SHP77 (cell line): ENCODE measurements at regions not wholly inside any gene's neighbourhood (a gene's known extent, or its start where the extent isn't known, plus 50 kb on each side); places are given as distances from the start of the nearest gene placed in this dataset.
A peak's percentile ranks its signal among the peaks of the same experiment; 100 is the strongest.
"Not testable (repeated sequence)": the region's sequence is repeated elsewhere in the genome, so short reads cannot be mapped to it uniquely, and the experiment has no call there.

Source experiments
- DNase-seq, 2 experiments: peaks; one replicate each; lab custom pipeline; 2025; lab: John Stamatoyannopoulos, UW

DNA sequence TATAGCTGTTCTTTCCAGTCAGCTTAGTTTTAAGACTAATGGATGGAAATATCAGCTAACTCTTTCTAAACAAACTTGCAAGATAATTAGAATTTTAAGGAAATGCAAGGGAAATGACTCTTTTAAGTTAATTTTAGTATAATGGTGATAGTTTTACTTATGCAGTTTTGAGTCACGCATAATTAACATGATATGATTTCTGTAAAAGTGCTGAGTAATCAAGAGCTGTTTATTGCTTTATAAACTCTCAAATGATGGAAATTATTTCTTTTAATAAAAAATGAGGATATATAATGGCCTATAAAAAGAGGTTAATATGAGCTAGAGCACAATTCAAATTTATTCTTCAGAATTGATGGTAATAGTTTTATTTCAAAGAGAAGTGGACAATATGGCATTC lies 385.9 kb downstream of the GLUD2 start:
- DNase-seq = no peak

DNA sequence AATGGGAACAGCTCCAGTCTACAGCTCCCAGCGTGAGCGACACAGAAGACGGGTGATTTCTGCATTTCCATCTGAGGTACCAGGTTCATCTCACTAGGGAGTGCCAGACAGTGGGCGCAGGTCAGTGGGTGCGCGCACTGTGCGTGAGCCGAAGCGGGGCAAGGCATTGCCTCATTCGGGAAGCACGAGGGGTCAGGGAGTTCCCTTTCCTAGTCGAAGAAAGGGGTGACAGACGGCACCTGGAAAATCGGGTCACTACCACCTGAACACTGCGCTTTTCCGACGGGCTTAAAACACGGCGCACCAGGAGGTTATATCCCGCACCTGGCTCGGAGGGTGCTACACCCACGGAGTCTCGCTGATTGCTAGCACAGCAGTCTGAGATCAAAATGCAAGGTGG lies 390.3 kb downstream of the GLUD2 start:
- DNase-seq = not testable (repeated sequence)

DNA sequence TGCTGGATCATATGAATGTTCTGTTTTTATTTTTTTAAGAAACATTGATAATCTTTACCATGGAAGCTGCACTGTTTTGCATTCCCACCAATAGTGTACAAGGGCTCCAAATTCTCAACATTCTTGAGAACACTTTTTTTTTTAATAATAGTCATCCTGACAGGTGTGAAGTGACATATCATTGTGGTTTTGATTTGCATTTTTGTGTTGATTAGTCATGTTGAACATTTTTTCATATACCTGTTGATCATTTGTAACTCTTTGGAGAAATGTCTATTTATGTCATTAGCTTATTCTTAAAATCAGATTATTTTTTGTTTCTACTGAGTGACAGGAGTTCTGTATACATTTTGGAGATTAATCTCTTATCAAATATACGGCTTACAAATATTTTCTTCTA lies 408.5 kb downstream of the GLUD2 start:
- DNase-seq = no peak

DNA sequence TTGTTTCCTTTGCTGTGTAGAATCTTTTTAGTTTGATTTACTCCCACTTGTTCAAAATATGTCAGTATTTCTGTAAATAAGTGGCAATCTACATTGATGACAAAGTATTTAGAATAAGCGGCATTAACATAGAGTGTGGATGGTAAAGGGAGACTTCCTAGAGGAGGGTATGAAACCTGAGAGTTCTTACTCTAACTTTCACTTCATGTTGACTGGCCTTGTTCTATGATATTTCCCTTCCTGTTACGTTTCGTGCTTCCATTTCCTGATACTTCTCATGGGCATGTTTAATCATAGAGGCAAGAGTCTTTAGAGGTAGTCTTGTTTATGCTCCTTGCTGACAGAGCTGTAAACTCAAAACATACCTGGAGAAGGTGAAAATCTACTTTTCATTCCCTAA lies 408.9 kb downstream of the GLUD2 start:
- no peak for DNase-seq

DNA sequence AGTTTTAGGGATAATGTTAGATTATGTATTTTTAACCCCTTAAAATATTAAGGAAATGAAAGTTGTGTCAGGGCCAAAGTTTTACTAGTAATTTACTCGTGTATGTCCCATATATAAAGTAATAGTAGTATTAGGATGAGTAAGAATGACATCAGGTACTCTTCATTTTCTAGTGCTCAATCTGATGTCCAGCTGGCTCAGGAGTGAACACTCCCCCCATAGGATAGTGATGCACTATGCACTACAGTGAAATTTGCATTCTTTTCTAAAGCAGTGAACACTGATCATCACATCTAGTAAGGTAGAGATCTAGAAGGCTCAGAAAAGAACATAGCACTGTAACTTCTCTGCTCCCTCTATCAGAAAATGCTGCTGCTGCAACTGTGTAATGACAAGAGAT lies 409.7 kb downstream of the GLUD2 start:
- DNase-seq = no peak

DNA sequence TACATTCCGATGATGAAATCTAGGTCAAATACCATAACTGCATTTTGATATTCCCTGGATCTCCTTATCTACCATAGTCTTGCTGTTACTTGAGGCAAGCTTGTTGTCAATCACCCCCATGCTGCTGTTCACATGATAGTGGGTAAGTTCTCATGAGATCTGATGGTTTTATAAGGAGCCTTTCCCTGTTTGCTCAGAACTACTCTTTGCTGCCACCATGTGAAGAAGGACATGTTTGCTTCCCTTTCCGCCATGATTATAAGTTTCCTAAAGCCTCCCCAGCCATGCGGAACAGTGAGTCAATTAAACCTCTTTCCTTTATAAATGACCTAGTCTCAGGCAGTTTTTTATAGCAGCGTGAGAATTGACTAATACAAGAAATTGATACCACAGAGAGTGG lies 432.0 kb downstream of the GLUD2 start:
- DNase-seq = no peak

DNA sequence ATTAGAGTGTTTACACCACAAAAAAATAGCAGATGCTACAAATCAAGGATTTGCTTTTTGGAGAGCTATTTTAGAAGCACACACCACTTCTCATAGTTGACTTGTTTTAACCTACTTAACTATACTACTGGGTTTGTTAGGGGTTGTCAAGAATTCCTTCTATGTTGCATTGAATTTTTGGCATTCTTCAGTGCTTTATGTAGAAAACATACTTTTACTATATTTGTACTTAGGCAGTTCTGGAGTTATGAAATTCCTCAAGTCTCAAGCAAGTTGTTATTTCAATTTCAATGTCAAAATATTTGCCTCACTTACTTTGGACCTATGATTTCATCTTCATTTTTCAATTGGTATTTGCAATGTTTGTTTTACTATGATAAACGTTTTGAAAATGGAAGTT lies 449.6 kb downstream of the GLUD2 start:
- no peak for DNase-seq

DNA sequence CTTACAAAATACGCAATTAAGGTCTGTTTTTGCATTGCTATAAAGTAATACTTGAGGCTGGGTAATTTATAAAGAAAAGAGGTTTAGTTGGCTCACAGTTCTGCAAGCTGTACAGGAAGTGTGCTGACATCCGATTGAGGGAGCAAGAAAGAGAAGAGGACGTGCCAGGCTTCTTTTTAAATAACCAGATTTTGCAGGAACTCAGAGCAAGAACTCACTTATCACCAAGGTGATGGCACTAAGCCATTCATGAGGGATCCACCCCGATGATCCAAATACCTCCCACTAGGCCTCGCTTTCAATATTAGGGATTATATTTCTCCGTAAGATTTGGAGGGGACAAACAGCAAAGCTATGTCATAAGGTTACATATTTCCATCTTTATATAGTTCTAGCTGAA lies 456.7 kb downstream of the GLUD2 start:
- DNase-seq = no peak

DNA sequence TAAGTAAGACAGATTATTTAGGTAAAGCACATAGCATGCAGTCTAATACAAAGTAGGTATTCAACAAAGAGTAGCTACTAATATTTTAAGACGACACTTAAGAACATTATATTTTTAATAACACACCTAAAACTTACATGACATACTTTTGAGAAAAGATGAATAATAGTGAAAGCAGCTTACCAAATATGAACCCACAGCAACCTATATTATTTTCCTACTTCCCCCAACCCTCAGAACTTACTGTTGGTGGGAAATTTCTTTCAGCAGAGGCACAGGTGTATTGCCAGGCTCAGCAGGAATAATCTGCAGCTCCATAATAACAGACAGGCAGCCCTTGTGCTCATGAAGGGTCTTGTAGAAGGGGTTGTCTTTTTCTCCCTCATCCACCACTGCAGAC lies 498.9 kb downstream of the GLUD2 start:
- no peak for DNase-seq

DNA sequence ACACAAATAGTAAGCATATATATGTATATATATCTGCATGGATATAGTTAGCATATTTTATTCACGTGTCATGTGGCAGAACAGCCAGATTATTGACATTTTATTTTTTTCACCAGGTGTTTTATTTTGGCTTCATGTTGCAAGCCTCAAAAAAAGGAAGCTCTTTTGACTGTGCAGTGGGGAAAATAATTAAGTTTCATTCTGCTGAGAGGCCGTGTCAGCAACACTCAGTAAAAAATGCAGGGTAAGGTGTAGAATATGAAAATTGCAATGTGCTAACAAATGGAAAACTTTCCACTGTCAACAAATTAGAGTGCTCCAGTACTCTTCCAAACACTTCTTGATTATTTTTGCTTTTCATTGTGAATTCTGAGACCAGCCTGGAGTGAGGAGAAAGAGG lies 511.5 kb downstream of the GLUD2 start:
- no peak for DNase-seq

DNA sequence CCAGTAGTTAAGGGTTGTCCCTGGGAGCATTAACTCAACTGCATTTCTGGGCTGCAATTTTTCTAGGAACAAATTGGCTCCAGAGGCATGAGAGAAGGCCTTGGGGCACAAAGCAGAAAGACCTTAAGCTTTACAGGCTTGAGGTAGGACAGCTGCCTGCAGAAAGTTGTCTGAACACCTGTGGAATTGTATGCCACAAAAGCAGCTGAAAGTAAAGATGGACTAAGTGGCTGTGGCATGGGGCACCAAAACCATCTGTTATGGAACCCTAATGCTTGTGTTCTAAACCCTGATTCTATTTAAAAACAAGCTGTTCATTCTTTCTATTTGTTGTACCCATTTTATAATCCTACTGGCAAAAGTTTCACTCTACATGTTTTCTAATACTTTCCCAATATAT lies 515.2 kb downstream of the GLUD2 start:
- no peak for DNase-seq

DNA sequence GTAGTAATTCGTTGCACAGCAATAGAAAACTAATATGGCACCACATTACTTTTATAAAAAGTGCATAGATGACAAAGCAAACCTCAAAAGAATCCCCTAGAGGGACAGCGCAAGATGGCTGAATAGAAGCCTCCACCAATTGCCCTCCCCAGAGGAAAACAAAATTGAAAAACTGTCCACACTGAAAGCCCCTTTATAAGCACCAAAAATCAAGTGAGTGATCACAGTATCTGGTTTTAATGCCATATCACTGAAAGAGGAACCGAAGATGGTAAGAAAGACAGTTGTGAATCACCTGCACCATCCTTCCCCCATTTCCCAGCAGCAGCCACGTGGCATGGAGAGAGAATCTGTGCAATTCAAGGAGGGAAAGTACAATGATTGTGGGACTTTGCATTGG lies 522.2 kb downstream of the GLUD2 start:
- no peak for DNase-seq

DNA sequence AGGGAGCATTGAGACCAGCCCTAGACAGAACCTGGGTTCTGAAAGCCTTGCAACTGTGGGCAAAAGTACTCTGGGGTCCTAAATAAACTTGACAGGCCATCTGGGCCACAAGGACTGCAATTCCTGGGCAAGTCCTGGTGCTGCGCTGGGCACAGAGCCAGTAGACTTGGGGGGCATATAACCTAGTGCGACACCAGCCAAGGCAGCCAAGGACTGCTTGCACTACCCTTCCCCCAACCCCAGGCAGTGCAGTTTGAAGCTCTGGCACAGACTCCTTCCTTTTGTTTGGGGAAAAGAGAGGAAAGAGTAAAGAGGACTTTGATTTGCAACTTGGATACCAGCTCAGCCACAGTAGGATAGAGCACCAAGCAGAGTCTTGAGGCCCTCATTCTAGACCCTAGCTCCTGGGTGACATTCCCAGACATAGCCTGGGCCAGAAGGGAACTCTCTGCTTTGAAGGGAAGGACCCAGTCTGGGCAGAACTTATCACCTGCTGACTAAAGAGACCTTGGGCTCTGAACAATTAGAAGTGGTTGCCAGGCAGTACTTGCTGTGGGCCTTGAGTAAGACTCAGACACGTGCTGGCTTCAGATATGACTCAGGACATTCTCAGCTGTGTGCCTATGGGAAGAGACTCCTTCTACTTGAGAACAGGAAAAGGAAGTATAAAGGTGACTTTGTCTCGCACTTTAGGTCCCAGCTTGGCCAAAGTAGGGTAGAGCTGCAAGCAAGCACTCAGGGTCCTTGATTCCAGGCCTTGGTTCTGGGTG lies 522.8 kb downstream of the GLUD2 start:
- no peak for DNase-seq

DNA sequence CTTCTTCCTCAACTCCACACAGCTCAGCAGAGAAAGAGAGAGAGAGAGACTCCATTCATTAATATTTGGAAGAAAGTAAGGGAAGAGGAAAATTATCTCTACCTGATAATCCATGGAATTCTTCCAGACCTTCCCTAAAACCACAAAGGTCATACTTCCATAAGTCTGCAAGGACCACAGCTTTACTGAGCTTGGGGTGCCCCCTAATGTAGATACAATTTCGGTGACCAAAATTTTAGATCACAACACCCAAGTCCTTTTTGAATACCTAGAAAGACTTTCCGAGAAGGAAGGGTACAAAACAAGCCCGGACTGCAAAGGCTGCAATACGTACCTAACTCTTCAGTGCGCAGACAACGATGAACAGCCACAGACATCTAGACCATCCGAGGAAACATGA lies 523.9 kb downstream of the GLUD2 start:
- DNase-seq = no peak

DNA sequence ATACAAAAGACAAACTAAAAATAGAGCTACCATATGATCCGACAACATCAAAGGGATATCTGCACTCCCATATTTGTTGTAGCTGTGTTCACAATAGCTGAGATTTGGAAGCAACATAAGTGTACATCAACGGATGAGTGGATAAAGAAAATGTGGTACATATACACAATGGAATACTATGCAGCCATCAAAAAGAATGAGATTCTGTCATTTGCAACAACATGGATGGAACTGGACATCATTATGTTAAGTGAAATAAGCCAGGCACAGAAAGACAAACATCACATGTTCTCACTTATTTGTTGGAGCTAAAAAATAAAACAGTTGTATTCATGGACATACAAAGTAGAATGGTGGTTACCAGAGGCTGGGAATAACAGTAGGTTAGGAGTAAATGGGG lies 527.0 kb downstream of the GLUD2 start:
- DNase-seq = not testable (repeated sequence)

DNA sequence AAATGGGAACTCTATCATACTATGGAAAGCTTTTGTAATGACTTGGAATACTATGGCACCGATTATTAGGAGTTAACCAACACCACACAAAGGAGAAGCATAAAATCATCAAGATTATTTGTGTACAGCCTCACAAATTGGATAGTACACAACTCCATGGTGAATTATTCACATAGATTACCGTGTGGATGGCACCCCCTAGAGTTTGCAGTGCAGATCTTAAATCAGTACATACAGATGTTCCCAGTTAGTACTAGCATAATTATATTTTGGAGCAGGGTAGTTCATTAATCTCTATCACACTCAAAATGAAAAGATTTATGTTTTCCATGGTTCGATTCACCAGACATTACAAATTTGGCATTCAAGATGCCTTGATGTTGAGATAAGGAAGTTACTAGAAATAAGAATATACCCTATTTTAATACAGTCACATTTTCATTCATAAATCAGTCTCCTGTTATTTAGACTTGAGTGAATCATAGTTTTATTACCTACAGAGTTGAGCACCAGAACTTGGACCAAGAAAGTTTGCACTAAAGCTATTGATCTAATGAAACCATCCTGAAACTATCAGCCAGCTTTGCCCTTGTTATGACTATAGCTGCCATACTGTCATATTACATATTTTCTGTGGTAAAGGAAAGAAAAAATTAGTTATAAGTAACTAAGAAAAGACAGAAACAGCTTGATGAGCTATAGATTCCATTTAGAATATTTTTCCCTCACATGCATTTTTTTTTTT lies 531.8 kb downstream of the GLUD2 start:
- peak; percentile 1 to 14 for DNase-seq

DNA sequence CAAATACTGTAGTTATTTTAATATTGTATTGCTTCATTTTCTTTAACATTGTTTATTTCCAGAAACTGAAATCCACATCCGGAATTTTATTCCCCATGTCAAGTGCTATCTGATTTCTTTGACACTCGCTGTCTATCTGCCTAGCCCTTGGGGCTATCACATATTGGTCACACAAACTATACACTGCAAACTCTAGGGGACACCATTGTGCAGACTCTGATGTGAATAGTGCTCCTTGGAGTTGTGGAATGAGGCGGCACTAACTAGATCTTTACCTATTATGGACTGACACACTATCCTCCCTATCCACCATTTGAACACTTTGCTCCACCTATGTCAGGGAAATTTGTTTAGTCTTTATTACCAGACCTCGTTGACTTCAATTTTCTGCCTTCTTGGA lies 534.5 kb downstream of the GLUD2 start:
- DNase-seq = no peak

DNA sequence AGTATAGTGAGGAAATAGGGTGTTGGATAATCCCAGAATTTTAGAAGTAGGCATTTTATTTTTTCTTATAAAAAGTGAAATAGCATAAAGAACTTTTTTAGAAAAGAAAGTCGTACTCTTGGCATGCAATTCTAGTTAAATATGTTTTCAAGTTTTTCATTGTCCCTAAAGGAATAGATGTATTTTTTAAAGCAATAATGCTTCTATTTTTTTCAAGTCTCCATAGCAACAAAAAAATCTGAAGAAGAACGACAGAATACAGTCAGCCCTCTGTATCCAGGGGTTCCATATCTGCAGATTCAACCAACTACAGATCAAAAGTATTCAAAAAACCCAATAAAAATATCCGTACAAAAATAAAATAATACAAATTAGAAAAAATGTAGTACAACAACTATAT lies 538.2 kb downstream of the GLUD2 start:
- no peak for DNase-seq

DNA sequence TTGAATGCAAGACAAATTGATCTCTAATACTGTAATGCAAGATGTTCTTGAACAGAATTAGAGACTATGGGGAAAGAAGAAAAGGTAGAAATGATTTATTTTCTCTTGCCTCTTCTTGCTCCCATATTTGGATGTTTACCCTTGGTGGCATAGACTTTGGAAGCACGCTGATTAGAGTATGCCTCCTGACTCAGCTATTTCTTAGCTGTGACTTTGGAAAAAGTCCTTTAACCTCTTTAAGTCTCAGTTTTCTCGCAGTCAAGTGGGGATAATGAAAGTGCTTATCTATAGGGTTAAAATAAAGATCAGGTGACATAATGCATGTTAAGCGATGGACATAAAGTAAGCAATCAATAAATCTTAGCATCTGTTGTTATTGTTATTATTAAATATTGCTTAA lies 545.5 kb downstream of the GLUD2 start:
- no peak for DNase-seq

DNA sequence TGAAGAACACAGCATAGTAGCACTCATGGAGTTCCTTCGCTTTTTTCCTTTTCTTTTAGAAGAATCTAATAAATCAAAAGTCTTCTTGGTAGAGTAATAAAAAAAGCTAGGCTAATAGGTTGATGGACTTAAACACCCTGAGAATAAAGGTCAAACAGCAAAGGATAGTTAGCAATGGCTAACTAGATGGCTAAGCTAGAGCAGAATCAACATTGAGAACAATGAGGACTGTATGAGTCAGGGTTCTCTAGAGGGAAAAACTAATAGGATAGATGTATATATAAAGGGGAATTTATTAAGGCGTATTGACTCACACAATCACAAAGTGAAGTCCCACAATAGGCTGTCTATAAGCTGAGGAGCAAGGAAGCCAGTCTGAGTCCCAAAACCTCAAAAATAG lies 550.9 kb downstream of the GLUD2 start:
- DNase-seq = no peak

DNA sequence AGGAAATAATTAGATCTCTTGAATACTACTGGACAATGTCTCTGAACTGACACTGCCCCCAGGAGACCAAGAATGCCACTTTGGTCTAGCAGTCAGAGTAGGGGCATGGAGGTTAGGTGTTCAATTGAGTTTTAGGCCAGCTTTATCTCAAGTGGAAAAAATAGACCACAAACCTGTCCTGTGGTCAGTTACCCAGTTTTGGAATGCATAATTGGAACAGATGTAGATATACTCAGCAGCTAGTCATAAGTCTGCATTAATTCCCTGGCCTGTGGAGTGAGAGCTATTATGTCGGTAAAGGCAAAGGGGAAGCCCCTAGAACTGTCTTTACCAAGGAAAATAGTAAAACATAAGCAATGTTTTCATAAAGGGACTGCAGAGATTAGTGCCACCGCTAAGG lies 587.7 kb downstream of the GLUD2 start:
- DNase-seq = no peak

DNA sequence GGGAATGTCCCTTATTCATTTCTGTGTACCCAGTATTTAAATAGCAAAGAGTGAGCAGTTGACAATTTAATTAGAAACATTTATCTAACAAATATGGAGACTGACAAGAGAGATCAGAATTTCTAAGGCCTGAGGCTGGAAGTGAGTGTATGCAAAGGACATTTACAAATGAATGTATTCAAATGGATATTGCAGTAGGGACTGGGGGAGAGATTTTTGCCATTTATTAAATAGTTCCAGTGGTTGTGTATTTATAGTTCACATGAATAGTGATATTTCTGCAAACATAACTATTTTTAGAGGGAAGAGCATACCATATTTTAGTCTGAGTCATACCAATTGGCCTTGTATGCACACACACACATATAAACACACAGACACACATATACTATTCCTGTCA lies 592.4 kb downstream of the GLUD2 start:
- no peak for DNase-seq

DNA sequence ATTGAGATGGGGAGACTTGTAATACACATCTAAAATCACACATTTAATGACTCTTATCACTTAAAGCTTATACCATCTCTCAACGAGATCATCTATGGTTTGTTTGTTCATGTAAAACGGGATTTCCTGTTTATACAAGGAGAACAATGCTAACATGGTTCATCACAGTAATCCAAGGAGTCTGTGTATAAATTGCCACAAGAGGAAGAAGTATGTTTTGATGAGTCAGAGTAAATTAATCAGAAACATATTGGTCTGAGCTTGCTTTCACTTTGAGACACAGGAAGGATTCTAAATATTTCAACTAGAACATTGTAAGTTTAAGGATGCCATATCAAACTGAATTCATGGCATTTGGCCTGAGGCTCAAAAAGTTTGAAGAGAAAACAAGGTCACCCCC lies 594.1 kb downstream of the GLUD2 start:
- no peak for DNase-seq

DNA sequence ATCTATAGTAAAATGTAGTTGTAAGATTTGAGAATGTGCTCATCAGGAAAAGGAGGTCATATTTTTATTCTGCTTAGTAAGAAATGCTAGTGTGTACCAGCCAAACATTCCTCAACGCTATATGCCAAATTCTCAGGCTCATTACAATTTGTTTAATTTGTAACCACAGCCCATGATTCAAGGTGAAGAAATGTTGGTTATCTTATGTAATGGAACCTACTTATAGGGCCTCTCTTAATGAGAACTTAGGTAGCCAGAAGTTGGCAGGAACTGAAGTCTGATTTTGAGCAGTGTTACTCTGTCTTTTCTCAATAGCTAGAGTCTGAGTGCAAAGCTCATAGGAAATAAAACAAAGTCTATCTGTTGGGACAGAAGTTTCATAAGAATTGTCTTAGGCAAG lies 595.0 kb downstream of the GLUD2 start:
- DNase-seq = no peak
